ENCODE measurements at regions not wholly inside any gene's neighbourhood (a gene's known extent, or its start where the extent isn't known, plus 50 kb on each side); places are given as distances from the start of the nearest gene placed in this dataset.

- DNase-seq: no peak
- H3K36me3 ChIP-seq: no peaks in the 10 kb centered on the region
- H3K27ac ChIP-seq: no peak overlapping the region
- peaks cover 10% of the 10 kb centered on the region; the same call in 1 of the 2 replicates for H3K27me3 ChIP-seq
- H3K4me1 ChIP-seq: no peaks in the 10 kb centered on the region
- H3K4me3 ChIP-seq: no peak overlapping the region
- no peaks in the 10 kb centered on the region for H3K9me3 ChIP-seq (replicated peaks)
These were observed 784.1 kb downstream of the UQCRFS1 start for GRCh38 chr19:28428663-28429348.

- no peaks in the 10 kb centered on the region for H3K9me3 ChIP-seq (replicated peaks)
- peaks cover 10% of the 10 kb centered on the region; the same call in 1 of the 2 replicates for H3K27me3 ChIP-seq
- no peaks in the 10 kb centered on the region for H3K4me1 ChIP-seq
- no peak for DNase-seq
- H3K4me3 ChIP-seq: no peak overlapping the region
- H3K27ac ChIP-seq: no peak overlapping the region
- no peaks in the 10 kb centered on the region for H3K36me3 ChIP-seq
These were observed 785.4 kb downstream of the UQCRFS1 start for GRCh38 chr19:28427376-28428083.

GRCh38 chr19:28426730-28427225 lies 786.2 kb downstream of the UQCRFS1 start:
- no peak for DNase-seq
- no peak overlapping the region for H3K4me3 ChIP-seq
- no peaks in the 10 kb centered on the region for H3K9me3 ChIP-seq (replicated peaks)
- H3K27ac ChIP-seq: no peak overlapping the region
- H3K27me3 ChIP-seq: peaks cover 10% of the 10 kb centered on the region; the same call in 1 of the 2 replicates
- no peaks in the 10 kb centered on the region for H3K4me1 ChIP-seq
- no peaks in the 10 kb centered on the region for H3K36me3 ChIP-seq

- Histone ChIP-seq H3K27me3 (peaks cover 10% of the 10 kb centered on the region; the same call in 1 of the 2 replicates), H3K4me3 (no peak overlapping the region), H3K36me3 (no peaks in the 10 kb centered on the region), H3K27ac (no peak overlapping the region), H3K9me3 (replicated peaks) (no peaks in the 10 kb centered on the region), H3K4me1 (no peaks in the 10 kb centered on the region)
- no peak for DNase-seq
These were observed 786.7 kb downstream of the UQCRFS1 start for GRCh38 chr19:28426110-28426729.

- Histone ChIP-seq H3K27ac (no peak overlapping the region), H3K36me3 (no peaks in the 10 kb centered on the region), H3K27me3 (peaks cover 10% of the 10 kb centered on the region; the same call in 1 of the 2 replicates), H3K9me3 (replicated peaks) (no peaks in the 10 kb centered on the region), H3K4me3 (no peak overlapping the region), H3K4me1 (no peaks in the 10 kb centered on the region)
- no peak for DNase-seq
These were observed 787.7 kb downstream of the UQCRFS1 start for GRCh38 chr19:28425046-28425931.

GRCh38 chr19:28424662-28425045 lies 788.3 kb downstream of the UQCRFS1 start:
- Histone ChIP-seq H3K4me1 (no peaks in the 10 kb centered on the region), H3K36me3 (no peaks in the 10 kb centered on the region), H3K27ac (no peak overlapping the region), H3K4me3 (no peak overlapping the region), H3K27me3 (peaks cover 10% of the 10 kb centered on the region; the same call in 1 of the 2 replicates), H3K9me3 (replicated peaks) (no peaks in the 10 kb centered on the region)
- DNase-seq: no peak

- DNase-seq: no peak
- no peak overlapping the region for H3K27ac ChIP-seq
These were observed 788.9 kb downstream of the UQCRFS1 start for GRCh38 chr19:28424077-28424476.

GRCh38 chr19:28422791-28423650 lies 789.9 kb downstream of the UQCRFS1 start:
- Histone ChIP-seq H3K36me3 (no peaks in the 10 kb centered on the region), H3K27me3 (peaks cover 10% of the 10 kb centered on the region; the same call in 1 of the 2 replicates), H3K4me1 (no peaks in the 10 kb centered on the region), H3K4me3 (no peak overlapping the region), H3K27ac (no peak overlapping the region), H3K9me3 (replicated peaks) (no peaks in the 10 kb centered on the region)
- no peak for DNase-seq

More at GRCh38 chr19:28424077-28424476, 788.9 kb downstream of the UQCRFS1 start:
- H3K4me1 ChIP-seq: no peaks in the 10 kb centered on the region
- H3K36me3 ChIP-seq: no peaks in the 10 kb centered on the region
- no peaks in the 10 kb centered on the region for H3K9me3 ChIP-seq (replicated peaks)
- H3K4me3 ChIP-seq: no peak overlapping the region
- H3K27me3 ChIP-seq: peaks cover 10% of the 10 kb centered on the region; the same call in 1 of the 2 replicates

- Histone ChIP-seq H3K27ac (no peak overlapping the region), H3K27me3 (peaks cover 5% of the 10 kb centered on the region; the same call in 1 of the 2 replicates), H3K4me3 (no peak overlapping the region), H3K36me3 (no peaks in the 10 kb centered on the region), H3K4me1 (no peaks in the 10 kb centered on the region), H3K9me3 (replicated peaks) (no peaks in the 10 kb centered on the region)
- DNase-seq: no peak
These were observed 790.9 kb downstream of the UQCRFS1 start for GRCh38 chr19:28422046-28422445.

GRCh38 chr19:28420811-28421550 lies 792.0 kb downstream of the UQCRFS1 start:
- H3K4me1 ChIP-seq: no peaks in the 10 kb centered on the region
- H3K4me3 ChIP-seq: no peak overlapping the region
- H3K9me3 ChIP-seq (replicated peaks): no peaks in the 10 kb centered on the region
- peaks cover 4% of the 10 kb centered on the region; the same call in 1 of the 2 replicates for H3K27me3 ChIP-seq
- H3K36me3 ChIP-seq: 0 out of 2 replicates have a peak, but pooled peaks cover 2% of the 10 kb centered on the region
- no peak overlapping the region for H3K27ac ChIP-seq
- DNase-seq: peak in 1 of 2 experiments; percentile 6

- no peak for DNase-seq
- H3K27ac ChIP-seq: no peak overlapping the region
- no peaks in the 10 kb centered on the region for H3K9me3 ChIP-seq (replicated peaks)
- no peaks in the 10 kb centered on the region; the same call in 1 of the 2 replicates for H3K27me3 ChIP-seq
- no peak overlapping the region for H3K4me3 ChIP-seq
- no peaks in the 10 kb centered on the region for H3K4me1 ChIP-seq
- 0 out of 2 replicates have a peak, but pooled peaks cover 2% of the 10 kb centered on the region for H3K36me3 ChIP-seq
These were observed 793.6 kb downstream of the UQCRFS1 start for GRCh38 chr19:28419312-28419711.

GRCh38 chr19:28417361-28417760 lies 795.6 kb downstream of the UQCRFS1 start:
- Histone ChIP-seq H3K36me3 (0 out of 2 replicates have a peak, but pooled peaks cover 2% of the 10 kb centered on the region), H3K9me3 (replicated peaks) (no peaks in the 10 kb centered on the region), H3K4me1 (no peaks in the 10 kb centered on the region), H3K4me3 (no peak overlapping the region), H3K27ac (no peak overlapping the region), H3K27me3 (no peaks in the 10 kb centered on the region; the same call in 1 of the 2 replicates)
- DNase-seq: no peak

GRCh38 chr19:28416245-28416644 lies 796.7 kb downstream of the UQCRFS1 start:
- Histone ChIP-seq H3K4me3 (no peak overlapping the region), H3K27me3 (no peaks in the 10 kb centered on the region; the same call in 1 of the 2 replicates), H3K9me3 (replicated peaks) (no peaks in the 10 kb centered on the region), H3K36me3 (0 out of 2 replicates have a peak, but pooled peaks cover 2% of the 10 kb centered on the region), H3K4me1 (no peaks in the 10 kb centered on the region), H3K27ac (no peak overlapping the region)
- no peak for DNase-seq
